GM19467 (cell line): ENCODE measurements at regions not wholly inside any gene's neighbourhood (a gene's known extent, or its start where the extent isn't known, plus 50 kb on each side); places are given as distances from the start of the nearest gene placed in this dataset.
"Not testable (repeated sequence)": the region's sequence is repeated elsewhere in the genome, so short reads cannot be mapped to it uniquely, and the experiment has no call there.

Experiments
- ATAC-seq: cut with Tn5 transposase; IDR thresholded peaks from one replicate; pipeline ENCODE4 v1.9.1; 2021; ENCODE audit warnings: mild to moderate bottlenecking, moderate library complexity; ENCODE audit not compliant: unreplicated experiment

DNA sequence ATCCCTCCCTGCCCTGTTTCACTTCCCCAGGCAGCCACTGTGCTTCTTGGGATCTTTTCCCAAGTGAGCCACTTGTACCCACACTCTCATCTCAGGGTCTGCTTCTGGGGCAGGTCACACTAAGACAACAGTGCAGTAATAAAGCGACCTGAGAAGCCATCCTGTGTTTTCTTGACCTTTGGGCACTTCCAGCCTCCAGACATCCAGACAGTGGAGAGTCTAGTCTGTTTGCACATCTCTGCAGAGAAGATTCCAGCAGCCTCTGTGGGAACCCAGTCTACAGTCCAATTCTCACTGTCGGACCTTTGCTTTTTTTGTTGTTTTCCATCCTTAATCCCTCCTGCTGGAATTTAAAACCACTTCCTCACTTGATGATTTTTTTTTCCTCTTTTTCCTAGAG lies 50.3 kb upstream of the ATP6AP2 start:
- no peak for ATAC-seq

DNA sequence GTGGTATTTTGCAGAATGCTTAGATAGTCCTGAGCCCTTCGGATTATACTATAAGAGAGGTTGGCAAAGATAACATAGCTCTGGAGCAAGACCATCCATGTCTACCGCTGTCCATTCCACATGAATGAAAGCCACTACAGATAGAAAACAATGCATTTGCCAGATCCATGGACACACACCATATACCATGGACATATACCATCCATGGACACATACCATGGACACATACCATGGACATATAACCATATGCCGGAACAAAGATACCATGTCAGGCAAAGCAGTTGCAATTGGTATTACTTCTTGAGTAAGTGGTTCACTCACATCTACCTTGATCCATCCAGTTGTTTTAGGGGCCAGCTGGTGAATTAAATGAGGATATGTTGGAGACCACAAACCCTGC lies 53.2 kb upstream of the ATP6AP2 start:
- no peak for ATAC-seq

DNA sequence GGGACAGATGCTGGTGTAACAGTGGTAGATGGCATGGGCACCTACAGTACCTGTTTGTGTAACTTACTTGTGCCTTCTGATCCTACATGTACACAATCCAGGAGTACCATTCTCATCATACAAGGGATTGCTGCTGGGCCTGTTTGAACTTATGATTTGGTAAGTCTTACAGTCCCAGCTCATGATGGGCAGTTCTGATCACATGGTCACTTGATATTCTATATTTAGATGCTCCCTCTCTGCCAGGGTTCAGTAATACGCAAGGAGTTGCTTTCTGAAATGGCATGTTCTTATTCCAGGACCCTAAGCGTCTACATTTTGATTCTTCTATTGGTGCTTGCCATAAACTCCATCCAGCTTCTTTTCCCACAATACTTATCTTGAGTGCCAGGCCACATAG lies 54.4 kb upstream of the ATP6AP2 start:
- no peak for ATAC-seq

DNA sequence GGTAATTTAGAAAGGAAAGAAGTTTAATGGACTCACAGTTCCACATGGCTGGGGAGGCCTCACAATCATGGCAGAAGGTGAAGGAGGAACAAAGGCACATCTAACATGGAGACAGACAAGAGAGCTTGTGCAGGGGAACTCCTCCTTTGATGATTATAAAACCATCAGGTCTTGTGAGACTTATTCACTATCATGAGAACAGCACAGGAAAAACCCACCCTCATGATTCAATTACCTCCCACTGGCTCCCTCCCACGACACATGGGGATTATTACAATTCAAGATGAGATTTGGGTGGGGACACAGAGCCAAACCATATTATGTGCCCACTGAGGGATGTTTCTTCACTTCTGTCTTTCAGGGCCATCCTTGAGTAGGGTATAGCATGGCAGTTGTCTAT lies 54.9 kb upstream of the ATP6AP2 start:
- ATAC-seq: not testable (repeated sequence)

DNA sequence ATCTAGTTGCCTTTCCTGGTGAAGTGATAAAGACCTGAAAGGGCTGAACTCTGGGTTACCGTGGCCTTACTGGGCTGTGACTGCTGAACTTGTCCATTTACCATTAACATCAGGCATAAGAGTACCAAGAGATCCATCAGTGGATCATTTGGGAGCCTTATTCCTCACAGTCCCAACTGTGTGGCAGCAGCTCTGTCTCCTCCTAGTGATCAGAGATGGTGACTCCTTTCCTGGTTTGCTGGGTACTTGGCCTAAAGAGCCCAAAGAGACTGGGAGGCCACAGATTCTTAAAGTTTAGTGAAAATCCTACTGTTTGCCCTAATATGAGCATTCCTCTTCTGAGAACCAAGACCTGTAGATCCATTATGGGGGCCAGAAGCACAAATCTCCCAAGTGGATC lies 56.3 kb upstream of the ATP6AP2 start:
- ATAC-seq: no peak

DNA sequence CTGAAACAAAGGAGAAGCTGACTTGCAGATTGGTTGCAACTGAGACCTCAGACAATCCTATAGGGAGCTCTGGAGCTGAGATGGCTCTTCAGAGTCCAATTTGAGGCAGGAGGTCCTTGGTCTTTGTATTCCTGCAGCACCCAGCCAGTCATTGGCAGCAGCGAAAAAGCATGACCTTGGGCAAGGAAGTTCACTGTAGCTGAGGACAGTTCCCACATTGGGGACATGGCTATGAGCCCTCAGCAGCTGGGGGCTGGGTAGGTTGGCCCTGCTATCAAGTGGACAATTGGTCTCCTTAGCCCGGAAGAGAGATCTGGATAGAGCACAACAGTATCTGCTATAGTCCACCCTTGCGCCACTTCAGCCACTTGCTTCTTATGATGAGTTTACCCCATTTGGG lies 56.9 kb upstream of the ATP6AP2 start:
- ATAC-seq: no peak

DNA sequence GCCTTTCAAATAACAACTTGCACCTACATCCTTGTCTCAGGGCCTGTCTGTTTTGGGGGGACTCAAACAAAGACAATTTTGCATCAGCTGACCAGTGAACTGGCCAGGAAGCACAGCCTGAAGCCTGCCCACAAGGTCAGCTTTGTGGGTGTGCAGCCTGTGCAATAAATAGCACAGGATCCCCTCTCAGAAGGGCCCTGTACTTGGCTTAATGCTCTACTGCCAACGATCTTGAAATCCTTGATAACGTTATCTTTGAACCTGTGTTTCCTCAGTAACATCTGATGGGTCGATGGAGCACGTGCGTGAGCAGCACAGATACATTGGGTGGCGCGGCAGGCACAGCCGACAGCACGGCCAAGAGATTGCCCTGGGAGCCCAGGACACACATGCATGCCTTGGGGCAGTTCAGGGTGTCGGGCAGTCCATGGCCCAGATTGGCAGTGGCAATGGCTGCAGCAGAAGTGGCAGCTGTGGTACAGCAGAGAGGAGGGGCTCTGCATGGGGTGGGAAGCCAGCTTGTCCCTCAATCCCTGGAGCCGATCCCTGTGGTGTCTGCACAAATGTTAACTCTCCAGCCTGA lies 58.8 kb upstream of the ATP6AP2 start:
- ATAC-seq: no peak

DNA sequence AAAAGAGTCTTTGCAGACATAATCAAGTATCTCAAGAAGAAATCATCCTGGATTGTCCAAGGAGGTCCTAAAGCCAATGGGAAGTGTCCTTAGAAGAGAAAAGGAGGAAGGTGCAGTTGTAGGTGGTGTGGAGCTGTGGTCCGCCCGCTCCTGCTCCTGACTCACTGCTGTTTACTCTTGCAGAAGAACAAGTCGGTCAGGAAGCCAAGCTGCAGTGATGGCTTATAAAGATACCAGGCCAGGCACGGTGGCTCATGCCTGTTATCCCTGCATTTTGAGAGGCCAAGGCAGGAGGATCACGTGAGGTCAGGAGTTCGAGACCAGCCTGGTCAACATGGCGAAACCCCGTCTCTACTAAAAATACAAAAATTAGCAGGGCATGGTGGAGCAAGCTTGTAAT lies 66.4 kb upstream of the ATP6AP2 start:
- ATAC-seq: no peak

DNA sequence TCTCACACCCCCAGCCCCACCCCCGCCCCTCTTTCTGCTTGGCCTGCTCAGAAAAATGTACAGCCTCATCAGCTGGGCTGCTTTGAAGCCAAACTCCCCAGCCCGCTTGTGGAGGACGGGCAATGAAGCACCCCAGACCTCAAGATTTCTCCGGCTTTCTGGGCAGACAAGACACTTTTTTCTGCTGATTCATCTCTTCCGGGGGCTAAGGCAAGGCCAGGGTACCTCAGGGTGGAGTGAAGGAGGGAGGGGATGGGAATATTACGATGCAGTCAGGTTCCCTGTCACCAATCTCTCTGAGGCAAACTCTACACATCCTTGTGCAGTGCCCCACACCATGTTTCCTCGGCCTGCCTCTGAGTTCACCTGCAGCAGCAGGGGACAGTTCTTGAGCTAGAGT lies 66.9 kb upstream of the ATP6AP2 start:
- ATAC-seq: no peak

DNA sequence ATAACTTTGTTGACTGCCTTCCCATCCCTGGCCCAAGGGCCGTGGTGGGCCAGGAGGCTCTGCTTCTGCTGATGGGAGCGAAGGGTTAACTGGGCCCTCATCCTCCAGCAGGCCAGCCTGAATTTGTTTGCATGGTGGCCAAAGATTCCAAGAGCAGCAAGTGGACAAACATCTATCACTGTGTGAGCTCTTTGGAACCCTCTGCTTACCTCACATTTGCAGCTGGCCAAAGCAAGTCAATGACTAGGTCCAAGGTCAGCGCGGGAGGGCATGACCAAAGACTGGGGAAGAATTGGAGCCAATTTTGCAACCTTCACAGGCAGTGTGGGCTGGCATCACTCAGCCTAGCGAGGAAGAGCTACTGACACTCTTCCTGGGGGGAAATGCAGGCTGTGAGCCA lies 67.8 kb upstream of the ATP6AP2 start:
- no peak for ATAC-seq

DNA sequence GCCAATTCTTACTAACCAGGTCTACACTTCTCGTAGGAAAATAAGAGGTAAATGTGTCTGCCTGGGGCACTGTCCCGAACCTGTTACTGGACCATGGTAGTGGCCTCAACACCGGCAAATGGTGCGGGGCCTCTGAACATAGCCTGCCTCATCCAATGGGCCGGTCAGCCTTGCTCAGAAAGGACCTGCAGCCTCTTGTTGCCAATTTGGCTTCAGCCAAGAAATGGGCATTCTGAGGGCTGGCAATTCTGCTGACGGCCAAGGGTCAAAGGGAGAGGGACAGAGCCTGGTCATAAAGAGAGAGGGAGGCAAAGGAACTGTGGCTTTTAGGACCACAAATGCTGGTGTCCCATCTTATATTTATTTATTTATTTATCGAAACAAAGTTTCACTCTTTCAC lies 69.5 kb upstream of the ATP6AP2 start:
- ATAC-seq: no peak

DNA sequence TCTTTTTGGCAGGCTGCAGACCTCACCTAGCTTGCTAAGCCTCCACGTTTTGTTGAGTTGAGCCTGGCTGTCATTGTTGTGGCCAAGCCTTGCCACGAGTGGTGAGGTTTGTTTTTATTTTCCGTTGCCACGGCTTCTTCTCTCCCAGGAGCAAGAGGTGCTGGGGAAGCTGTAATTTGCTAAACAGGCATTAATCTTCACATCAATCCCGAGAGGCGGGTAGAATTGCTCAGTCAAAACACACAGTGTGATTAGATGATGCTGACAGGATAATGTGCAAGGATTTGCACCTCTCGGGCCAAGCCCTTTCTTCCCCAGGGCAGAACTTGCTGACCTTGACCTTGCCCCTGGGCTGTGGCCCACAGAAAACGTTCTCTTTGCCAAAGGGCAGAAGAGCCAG lies 72.2 kb upstream of the ATP6AP2 start:
- ATAC-seq: no peak

DNA sequence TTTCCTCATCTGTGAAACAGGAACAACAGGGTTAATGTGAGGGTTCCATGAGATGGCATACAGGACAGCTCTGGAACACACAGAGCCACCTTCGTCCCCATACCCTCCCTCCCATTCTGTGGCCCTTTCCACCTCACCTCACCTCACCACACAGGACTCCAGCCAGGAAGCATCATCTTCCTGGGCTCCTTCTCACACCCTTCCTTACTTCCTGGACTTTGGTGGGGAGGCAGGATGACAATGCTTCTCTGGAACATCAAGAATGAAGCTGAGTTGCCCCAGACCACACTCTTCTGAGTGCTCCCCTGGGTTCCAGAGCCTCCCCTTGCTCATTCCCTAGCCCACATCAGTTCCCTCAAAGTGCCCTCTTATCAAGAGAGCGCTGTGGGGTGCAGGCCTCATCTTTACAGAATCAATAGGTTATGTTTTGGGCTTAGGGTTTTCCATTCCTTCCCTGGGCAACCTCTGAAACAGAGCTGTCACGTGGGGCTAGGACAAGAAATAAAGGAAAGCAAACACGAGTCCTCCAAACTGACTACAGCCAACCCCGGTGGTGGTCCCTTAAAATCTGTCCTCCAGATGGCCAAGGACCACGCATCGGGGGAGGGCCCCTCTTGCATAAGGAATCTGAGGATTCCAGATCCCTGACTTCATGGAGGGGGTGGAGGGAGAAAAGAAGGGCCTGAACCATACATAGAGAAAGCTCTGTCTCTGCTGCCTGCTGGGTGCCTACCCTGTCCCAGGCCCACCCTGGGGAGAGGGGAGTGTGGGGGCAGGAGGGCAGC lies 74.4 kb upstream of the ATP6AP2 start:
- ATAC-seq: no peak

DNA sequence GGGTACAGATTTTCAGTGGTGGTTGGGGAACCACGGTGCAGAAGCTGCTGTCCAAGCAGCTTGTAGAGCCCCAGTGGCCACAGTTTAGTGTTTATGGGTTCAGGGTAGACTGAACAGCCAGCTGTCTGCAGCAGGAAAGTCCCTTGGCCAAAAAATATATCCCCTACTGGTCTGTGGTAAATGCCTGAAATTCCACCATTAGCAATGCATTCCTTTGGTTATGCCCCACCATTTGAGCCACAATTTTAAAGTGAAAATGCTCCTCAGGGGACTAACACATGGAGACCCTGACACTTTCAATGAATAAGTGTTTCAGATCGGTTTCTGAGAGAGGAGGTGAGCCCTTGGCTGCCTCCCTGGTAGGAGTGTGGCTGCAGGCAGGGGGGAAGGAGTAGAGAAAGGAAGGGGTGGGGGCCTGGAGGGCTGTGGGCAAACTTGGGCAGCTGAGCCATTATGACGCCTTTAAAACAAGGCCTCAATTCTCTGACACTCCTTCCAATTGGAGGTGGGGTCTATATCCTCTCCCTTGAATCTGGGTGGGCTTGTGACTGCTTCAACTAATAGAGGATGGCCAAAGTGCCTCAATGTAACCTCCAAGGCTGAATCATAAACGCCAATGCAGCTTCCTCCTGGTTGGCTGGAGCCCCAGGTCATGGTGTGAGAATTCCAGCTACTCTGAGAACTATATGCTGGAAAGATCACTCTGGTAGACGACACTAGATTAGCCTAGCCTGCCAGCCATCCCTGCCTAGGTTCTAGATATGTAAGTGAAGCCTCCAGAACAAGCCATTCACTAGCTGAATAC lies 75.8 kb upstream of the ATP6AP2 start:
- no peak for ATAC-seq

DNA sequence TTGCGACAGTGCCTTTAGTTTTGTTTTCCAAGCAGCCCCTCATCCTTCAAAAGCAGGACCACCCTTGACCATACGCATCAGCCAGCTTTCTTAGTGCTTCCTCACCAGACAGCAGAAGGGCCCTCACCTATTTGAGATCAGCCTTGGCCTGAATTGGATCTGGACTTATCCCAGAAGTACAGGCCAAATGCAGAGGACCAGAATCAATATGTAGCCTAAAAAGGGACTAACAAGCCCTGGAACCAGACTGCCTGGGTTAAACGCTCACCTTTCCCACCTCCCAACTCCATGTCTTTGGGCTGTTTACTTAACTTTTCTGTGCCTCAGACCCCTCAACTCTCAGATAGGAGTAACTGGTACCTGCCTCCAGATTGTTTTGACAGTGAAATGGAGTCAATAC lies 77.7 kb upstream of the ATP6AP2 start:
- ATAC-seq: no peak

DNA sequence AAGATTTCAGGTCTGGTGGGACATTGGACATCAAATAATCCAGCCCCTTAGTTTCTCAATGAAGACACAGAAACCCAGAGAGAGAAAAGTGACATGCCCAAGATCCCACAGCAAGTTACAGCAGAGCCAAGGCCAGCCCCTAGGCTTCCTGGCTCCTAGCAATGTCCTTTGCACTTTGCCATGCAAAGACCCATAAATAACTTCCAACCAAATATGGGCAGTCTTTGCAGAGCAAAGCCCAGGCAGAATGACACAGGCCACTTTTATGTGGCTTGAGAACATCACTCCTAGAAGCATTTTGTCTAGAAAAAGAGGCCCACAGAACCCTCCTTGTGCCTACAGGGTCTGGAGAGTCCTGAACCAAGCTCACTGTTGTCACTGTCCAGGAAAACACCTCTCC lies 78.1 kb upstream of the ATP6AP2 start:
- no peak for ATAC-seq

DNA sequence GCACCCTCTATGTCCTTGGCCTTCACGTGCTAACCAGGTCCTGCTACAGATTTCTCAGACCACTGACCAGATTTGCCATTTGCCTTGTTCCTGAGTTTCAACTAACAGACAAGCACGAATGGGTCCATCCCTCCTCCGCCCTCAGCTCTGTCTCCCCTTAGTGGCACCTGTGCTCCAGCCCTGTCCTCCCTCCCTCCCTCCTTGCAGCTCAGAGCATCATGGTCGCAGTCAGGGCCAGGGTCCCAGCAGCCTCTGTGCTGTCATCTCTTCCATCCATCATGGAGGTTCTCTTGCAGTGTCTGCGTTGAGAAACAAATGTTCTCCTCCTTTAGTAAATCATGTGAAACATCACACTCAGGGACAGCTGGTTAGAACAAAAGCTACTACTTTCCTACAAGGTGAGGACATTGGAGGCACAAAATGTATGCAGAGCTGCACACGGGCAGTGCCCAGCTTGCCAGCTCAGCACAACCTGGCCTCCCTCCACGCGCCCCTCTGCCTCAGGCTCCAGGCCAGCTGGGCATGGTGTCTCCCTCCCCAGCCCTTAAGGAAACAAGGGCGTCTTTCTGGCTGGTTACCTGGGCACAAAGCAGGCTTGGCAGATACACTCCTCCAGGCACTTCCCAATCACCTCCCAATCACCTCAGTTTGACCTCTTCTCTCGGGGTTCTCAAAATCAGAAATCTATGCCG lies 79.5 kb upstream of the ATP6AP2 start:
- ATAC-seq: no peak

DNA sequence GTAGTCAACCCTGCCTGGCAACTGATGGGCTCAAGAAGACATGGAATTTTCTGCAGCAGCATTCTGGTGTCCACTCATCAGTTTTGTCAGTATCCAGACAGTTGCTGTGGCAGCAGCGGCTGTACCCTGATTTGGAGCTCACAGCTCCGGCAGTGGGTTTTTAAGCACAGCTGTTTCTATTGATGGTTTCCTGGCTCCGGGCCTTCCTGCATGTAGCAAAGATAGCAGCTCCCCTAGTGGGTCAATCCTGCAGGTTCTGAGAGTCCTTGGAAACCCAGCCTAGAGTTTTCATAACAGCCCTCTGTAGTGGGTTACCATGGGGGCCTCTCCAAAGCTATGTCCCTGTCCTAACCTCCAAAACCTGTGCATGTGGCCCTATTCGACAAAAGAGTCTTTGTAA lies 84.0 kb upstream of the ATP6AP2 start:
- no peak for ATAC-seq

DNA sequence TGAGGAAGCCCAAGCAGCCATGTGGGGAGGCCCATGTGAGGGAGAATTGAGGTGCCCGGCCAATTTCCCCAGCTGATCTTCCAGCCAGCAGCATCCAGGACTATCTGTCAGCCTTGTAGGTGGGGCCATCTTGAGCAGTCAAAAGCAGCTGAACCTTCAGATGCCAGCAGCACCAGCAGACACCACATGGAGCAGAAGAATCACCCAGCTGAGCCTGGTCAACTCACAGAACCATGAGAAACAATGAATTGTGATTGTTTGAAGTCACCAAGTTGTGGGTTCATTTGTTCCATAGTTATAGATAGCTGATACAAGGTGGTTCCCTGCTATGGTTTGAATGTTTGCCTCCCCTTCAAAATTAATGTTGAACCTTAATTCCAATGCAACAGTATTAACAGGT lies 85.1 kb upstream of the ATP6AP2 start:
- ATAC-seq: no peak

DNA sequence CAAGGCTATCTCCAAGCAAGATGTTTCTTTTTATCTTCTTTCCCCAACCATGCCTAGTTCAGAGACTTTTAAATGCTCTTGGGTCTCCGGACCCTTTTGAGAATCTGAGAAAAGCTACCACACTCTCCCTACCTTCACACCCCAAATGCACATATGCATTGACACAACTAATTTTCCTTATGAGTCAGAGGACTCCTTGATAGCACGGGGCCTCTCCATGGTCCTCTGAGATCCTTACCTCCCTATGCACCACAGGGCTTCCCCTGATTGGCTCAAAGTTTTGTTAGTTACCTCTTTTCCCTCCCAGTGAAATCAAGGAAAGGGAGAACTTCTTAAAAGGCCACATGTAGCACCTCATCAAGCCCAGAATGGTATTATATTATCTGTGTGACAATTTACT lies 86.8 kb upstream of the ATP6AP2 start:
- no peak for ATAC-seq

DNA sequence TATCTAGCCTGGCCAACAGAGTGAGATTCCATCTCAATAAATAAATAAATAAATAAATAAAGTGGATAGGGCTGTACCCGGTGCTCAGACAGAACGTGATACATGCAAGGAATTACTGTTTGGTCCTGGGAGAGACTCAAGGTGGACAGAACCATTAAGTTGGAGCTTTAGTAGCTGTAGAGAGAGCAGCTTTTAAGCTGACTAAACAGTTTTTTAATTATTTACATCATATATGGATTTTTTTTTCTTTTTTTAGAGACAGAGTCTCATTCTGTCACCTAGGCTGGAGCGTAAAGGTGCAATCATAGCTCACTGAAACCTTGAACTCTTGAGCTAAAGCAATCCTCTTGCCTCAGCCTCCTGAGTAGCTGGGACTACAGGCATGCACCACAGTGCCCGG lies 92.5 kb upstream of the ATP6AP2 start:
- ATAC-seq: no peak

DNA sequence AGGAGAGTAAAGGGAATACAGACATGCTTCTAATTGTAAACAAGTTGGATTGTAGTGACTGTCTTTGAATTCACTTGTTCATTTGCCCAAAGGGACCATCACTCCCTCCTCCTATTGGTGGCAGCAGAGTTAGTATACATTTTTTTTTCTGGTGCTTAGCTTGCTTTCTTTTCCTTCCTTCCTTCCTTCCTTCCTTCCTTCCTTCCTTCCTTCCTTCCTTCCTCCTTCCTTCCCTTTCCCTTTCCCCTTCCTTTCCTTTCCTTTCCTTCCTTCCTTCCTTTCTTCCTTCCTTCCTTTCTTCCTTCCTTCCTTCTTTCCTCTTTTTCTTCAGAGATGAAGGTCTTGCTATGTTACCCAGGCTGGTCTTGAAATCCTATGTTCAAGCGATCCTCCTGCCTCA lies 94.8 kb upstream of the ATP6AP2 start:
- no peak for ATAC-seq
